Choroid plexus epithelial cell (primary cell): ENCODE measurements at regions not wholly inside any gene's neighbourhood (a gene's known extent, or its start where the extent isn't known, plus 50 kb on each side); places are given as distances from the start of the nearest gene placed in this dataset.
"Not testable (repeated sequence)": the region's sequence is repeated elsewhere in the genome, so short reads cannot be mapped to it uniquely, and the experiment has no call there.

Source experiments
- DNase-seq: peaks from one replicate; pipeline ENCODE4 v3.0.0-alpha.2; 2010; ENCODE audit warnings: low read depth
- H3K4me3 ChIP-seq: 2 replicates; pipeline ENCODE4 v1.5.1; 2011; ENCODE audit warnings: low read depth, mild to moderate bottlenecking, control low read depth, low read length, moderate library complexity
- TF ChIP-seq, protein P1 (sequence below): conservative IDR thresholded peaks from 2 replicates; pipeline ENCODE4 v1.5.1; 2011; ENCODE audit warnings: low read depth, mild to moderate bottlenecking, control low read depth, inconsistent platforms, low read length, moderate library complexity

- DNase-seq = no peak
- H3K4me3 ChIP-seq = no peak overlapping the region
- TF ChIP-seq, protein P1, sequence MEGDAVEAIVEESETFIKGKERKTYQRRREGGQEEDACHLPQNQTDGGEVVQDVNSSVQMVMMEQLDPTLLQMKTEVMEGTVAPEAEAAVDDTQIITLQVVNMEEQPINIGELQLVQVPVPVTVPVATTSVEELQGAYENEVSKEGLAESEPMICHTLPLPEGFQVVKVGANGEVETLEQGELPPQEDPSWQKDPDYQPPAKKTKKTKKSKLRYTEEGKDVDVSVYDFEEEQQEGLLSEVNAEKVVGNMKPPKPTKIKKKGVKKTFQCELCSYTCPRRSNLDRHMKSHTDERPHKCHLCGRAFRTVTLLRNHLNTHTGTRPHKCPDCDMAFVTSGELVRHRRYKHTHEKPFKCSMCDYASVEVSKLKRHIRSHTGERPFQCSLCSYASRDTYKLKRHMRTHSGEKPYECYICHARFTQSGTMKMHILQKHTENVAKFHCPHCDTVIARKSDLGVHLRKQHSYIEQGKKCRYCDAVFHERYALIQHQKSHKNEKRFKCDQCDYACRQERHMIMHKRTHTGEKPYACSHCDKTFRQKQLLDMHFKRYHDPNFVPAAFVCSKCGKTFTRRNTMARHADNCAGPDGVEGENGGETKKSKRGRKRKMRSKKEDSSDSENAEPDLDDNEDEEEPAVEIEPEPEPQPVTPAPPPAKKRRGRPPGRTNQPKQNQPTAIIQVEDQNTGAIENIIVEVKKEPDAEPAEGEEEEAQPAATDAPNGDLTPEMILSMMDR = no peak
These were observed 375.8 kb upstream of the PODXL start for GRCh38 chr7:131932271-131932670.

DNA sequence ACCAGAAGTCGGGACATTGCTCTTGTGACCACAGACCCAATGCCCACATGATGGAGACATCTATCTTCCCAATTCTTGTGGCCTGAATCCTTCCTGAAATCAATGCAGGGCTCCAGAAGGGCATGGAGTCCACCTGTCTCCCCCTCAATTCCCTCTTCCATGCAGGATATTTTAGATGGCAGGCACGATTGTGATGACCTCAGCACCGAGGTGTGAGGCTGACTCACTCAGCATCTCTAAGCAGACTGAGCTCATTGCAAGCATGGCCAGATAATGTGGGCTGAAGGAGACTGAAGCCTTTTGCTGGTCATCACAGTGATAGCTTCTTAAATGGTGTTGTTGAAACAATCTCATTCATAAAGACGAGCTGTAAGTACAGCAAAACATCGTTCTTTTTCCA is 374.9 kb upstream of the PODXL start:
- no peak for DNase-seq
- TF ChIP-seq, protein P1 = no peak
- H3K4me3 ChIP-seq = no peak overlapping the region

- no peak overlapping the region for H3K4me3 ChIP-seq
- TF ChIP-seq, protein P1 = no peak
- no peak for DNase-seq
These were observed 373.2 kb upstream of the PODXL start for GRCh38 chr7:131929632-131930031.

GRCh38 chr7:131927770-131928423 is 371.5 kb upstream of the PODXL start:
- H3K4me3 ChIP-seq = no peak overlapping the region
- no peak for DNase-seq
- TF ChIP-seq, protein P1 = no peak

DNA sequence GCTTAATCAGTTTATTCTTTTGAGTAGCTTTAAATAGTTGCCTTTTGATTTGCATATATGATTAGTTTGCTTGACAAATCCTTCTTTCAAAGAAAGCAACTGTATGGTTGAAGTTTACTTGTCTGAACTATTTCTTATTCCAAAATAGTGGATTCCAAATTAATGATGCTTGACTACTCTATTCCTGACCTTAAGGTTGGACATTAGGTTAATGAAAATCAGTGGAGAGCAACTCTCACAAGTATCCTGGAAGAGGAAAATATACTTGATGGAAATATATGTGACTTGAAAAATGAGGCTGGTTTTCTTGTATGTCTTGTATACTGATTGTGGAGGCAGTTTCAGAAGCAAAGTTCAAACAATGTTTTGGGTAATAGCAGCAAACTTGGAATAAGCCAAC is 369.2 kb upstream of the PODXL start:
- TF ChIP-seq, protein P1 = no peak
- no peak for DNase-seq
- no peak overlapping the region for H3K4me3 ChIP-seq

GRCh38 chr7:131924857-131925256 is 368.4 kb upstream of the PODXL start:
- H3K4me3 ChIP-seq = no peak overlapping the region
- TF ChIP-seq, protein P1 = no peak
- no peak for DNase-seq

DNA sequence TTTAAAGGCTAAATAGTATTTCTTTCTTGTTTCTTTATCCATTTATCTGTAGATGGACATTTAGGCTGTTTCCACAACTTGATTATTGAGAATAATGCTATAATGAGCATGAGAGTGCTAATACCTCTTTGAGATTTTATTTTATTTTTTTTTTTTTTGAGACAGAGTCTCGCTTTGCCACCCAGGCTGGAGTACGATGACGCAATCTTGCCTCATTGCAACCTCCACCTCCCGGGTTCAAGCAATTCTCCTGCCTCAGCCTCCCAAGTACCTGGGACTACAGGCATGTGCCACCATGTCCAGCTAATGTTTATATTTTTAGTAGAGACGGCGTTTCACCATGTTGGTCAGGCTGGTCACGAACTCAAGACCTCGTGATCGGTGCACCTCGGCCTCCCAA is 366.5 kb upstream of the PODXL start:
- H3K4me3 ChIP-seq, DNase-seq: not testable (repeated sequence)

GRCh38 chr7:131921016-131921415 is 364.6 kb upstream of the PODXL start:
- TF ChIP-seq, protein P1 = no peak
- no peak for DNase-seq
- no peak overlapping the region for H3K4me3 ChIP-seq
